ENCODE measurements at regions not wholly inside any gene's neighbourhood (a gene's known extent, or its start where the extent isn't known, plus 50 kb on each side); places are given as distances from the start of the nearest gene placed in this dataset.

DNA sequence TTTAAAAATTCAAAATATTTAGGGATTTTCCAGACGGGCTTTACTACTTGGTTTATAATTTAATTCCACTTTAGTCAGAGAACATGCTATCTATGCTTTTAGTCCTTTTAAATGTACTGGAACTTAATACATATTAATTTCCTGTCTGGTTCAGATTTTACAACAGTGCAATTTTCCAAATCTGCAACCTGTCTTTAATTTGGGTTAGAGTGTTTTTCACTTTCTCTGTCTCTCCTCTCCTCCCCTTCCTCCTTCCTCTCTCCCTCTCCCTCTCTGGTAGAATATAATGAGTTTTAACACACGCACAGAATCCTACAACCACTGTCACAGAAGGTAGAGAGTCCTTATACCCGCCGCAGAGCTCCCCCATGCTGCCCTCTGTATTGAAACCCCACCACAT lies 950.7 kb downstream of the BRD1 start:
- TF ChIP-seq CTCF (IDR thresholded peaks at IDR 0.05) (no peak), POLR2A (IDR thresholded peaks at IDR 0.05) (no peak)
